GM23248 (cell line): ENCODE measurements at regions not wholly inside any gene's neighbourhood (a gene's known extent, or its start where the extent isn't known, plus 50 kb on each side); places are given as distances from the start of the nearest gene placed in this dataset.
A peak's percentile ranks its signal among the peaks of the same experiment; 100 is the strongest.

Experiments
- DNase-seq: peaks from one replicate; pipeline ENCODE4 v3.0.0-alpha.2; 2015
- H2AFZ ChIP-seq: fragments of 200-600 bp; sonication (generic); 2 replicates; pipeline ENCODE4 v1.6.1; 2016; ENCODE audit warnings: antibody characterized with exemption
- H3F3A ChIP-seq: fragments of 200-600 bp; sonication (generic); 2 replicates; pipeline ENCODE4 v1.6.1; 2016; ENCODE audit warnings: mild to moderate bottlenecking, antibody characterized with exemption, mixed run types; ENCODE audit not compliant: insufficient read depth
- H3K27ac ChIP-seq: fragments of 200-600 bp; sonication (generic); 2 replicates; pipeline ENCODE4 v1.5.1; 2016; ENCODE audit warnings: mild to moderate bottlenecking
- H3K27me3 ChIP-seq: fragments of 200-600 bp; sonication (generic); replicated peaks from 2 replicates; pipeline ENCODE4 v1.6.1; 2016; ENCODE audit warnings: mild to moderate bottlenecking; ENCODE audit not compliant: insufficient read depth
- H3K36me3 ChIP-seq: fragments of 200-600 bp; sonication (generic); 2 replicates; pipeline ENCODE4 v1.6.1; 2016; ENCODE audit warnings: low read depth, mild to moderate bottlenecking
- H3K4me1 ChIP-seq: fragments of 200-600 bp; sonication (generic); 2 replicates; pipeline ENCODE4 v1.6.1; 2016; ENCODE audit warnings: mild to moderate bottlenecking; ENCODE audit not compliant: insufficient read depth
- H3K4me2 ChIP-seq: fragments of 200-600 bp; sonication (generic); one replicate; pipeline ENCODE4 v1.6.1; 2016; ENCODE audit warnings: mild to moderate bottlenecking; ENCODE audit not compliant: unreplicated experiment
- H3K4me3 ChIP-seq: fragments of 200-600 bp; sonication (generic); 2 replicates; pipeline ENCODE4 v1.5.1; 2016; ENCODE audit warnings: mild to moderate bottlenecking
- H3K79me2 ChIP-seq: fragments of 200-600 bp; sonication (generic); 2 replicates; pipeline ENCODE4 v1.6.1; 2016; ENCODE audit warnings: mild to moderate bottlenecking; ENCODE audit not compliant: insufficient read depth
- H3K9ac ChIP-seq: fragments of 200-600 bp; sonication (generic); 2 replicates; pipeline ENCODE4 v1.6.1; 2016; ENCODE audit warnings: mild to moderate bottlenecking
- H3K9me2 ChIP-seq: fragments of 200-600 bp; sonication (generic); 2 replicates; pipeline ENCODE4 v1.6.1; 2016; ENCODE audit warnings: mixed run types, mild to moderate bottlenecking, moderate library complexity; ENCODE audit not compliant: insufficient read depth
- H3K9me3 ChIP-seq: fragments of 200-600 bp; sonication (generic); one replicate; pipeline ENCODE4 v1.6.1; 2017; ENCODE audit warnings: low read depth
- H4K20me1 ChIP-seq: fragments of 200-600 bp; sonication (generic); 2 replicates; pipeline ENCODE4 v1.6.0; 2016; ENCODE audit not compliant: insufficient read depth
- EZH2 ChIP-seq: fragments of 200-600 bp; sonication (generic); IDR thresholded peaks from 2 replicates; pipeline ENCODE4 v1.6.1; 2018; ENCODE audit warnings: antibody characterized with exemption, mild to moderate bottlenecking; ENCODE audit not compliant: insufficient read depth, poor library complexity, severe bottlenecking
- EZH2phosphoT487 ChIP-seq: fragments of 200-600 bp; sonication (generic); IDR thresholded peaks from 2 replicates; pipeline ENCODE4 v1.6.1; 2018; ENCODE audit warnings: antibody characterized with exemption, moderate library complexity, mild to moderate bottlenecking, low read depth; ENCODE audit not compliant: insufficient read depth
- WGBS, 2 experiments: methylation state at CpG; one replicate each; pipeline ENCODE4 v1.1.6; 2015 to 2017; ENCODE audit warnings: low lambda C conversion rate in 2 of 2, low coverage in 1 of 2; ENCODE audit errors: missing lambda C conversion rate in 2 of 2; 5-methylcytosine and 5-hydroxymethylcytosine counted together
- in situ Hi-C: fragments of 300-500 bp; cut with MboI; formaldehyde crosslinking; loops from 2 replicates; pipeline ENCODE4 v1.15.0; 2020

DNA sequence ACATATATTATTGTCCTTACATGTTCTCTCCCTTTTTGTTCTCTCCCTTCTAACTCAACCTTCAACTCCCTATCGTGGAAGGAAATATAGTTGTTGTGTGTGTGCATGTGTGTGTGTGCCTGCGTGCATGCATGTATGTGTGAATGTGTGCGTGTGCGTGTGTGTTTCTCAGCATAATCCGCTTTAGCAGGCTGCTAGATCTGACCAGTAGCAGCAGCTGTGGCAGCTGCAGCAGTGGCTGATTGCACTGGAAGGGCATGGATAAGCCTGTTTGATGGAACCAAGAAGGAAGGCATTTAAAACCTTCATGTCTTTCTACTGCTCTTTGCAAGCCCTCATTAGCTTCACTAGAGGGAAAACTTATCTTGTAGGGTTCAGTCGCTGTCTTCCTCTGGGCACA is 65.6 kb upstream of the IRF2BP2 start:
- no peaks in the 10 kb centered on the region for H3K79me2 ChIP-seq
- no peaks in the 10 kb centered on the region for H3K36me3 ChIP-seq
- peak overlapping the region; percentile 95 for H2AFZ ChIP-seq
- no peak overlapping the region for H3K27ac ChIP-seq
- in situ Hi-C loops: no loop called here
- H3K4me1 ChIP-seq: peaks cover 5% of the 10 kb centered on the region
- 96 to 97% methylated on average over 6 of the region's 6 CpGs for WGBS, 2 experiments
- DNase-seq: no peak
- no peaks in the 10 kb centered on the region for H4K20me1 ChIP-seq
- H3K9ac ChIP-seq: no peak overlapping the region
- peak overlapping the region; percentile 71 for H3K4me2 ChIP-seq
- H3K27me3 ChIP-seq: no peaks in the 10 kb centered on the region
- no peaks in the 10 kb centered on the region for H3F3A ChIP-seq
- H3K9me2 ChIP-seq: no peaks in the 10 kb centered on the region
- H3K4me3 ChIP-seq: no peak overlapping the region
- no peaks in the 10 kb centered on the region for H3K9me3 ChIP-seq
- no peak for TF ChIP-seq EZH2phosphoT487
- TF ChIP-seq EZH2: no peak

DNA sequence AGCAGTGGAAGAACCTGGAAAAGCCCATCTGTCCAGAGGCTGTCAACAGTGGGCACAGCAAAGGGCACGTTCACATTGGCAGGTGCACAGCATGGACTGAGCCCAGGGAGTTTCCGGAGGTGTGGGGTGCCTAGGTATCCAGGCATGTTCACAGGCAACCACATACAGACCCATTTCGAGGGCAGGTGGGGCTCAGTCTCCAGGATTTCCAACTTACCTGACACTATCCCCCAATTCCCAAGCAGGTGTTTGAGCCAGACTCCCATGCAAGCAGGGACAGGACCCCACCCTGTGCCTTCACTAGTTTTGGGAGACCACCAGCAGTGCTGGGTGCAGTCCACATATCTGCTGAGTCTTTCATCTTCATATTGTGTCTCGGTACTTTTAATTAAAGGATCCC is 65.0 kb upstream of the IRF2BP2 start:
- WGBS, 2 experiments: 73 to 77% methylated on average over 4 of the region's 4 CpGs
- H3K27ac ChIP-seq: no peak overlapping the region

DNA sequence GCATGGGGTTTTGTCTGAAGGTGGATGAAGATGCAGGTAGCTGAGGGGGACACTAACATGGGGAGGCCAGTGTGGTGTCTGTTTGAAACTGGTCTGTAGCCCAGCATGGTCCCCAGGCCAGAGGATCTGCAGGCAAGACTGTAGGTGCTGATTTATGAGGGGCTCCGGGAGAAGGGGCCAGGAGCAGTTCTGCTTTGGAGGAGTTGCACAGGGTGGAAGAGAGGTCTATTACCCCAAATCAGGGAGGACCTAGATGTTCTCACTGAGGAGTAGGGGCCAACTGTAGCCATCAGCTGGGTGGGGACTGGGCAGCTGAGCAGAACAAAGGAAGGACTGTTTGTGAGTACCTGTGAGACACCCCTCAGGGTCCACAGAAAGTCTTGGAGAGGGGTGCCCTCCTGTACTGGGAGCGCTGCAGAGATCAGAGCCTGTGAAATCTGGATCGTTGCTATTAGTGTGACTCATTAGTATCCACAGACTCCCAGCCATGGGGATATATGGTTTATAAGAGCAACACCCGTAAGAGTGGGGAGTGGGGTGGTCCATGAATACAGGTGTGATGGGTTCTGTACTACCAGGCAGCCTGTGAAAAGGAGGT is 64.3 kb upstream of the IRF2BP2 start:
- no peak overlapping the region for H3K9ac ChIP-seq
- no peak for DNase-seq
- no peaks in the 10 kb centered on the region for H3F3A ChIP-seq
- H2AFZ ChIP-seq: no peak overlapping the region
- H3K4me3 ChIP-seq: no peak overlapping the region
- 65 to 70% methylated on average over 4 of the region's 4 CpGs for WGBS, 2 experiments
- no peaks in the 10 kb centered on the region for H3K36me3 ChIP-seq
- H3K4me1 ChIP-seq: peaks cover 5% of the 10 kb centered on the region
- TF ChIP-seq EZH2phosphoT487 (no peak), EZH2 (no peak)
- H3K4me2 ChIP-seq: no peak overlapping the region
- H3K27me3 ChIP-seq: no peaks in the 10 kb centered on the region
- no peaks in the 10 kb centered on the region for H3K9me2 ChIP-seq
- in situ Hi-C loops: no loop called here
- H4K20me1 ChIP-seq: no peaks in the 10 kb centered on the region
- H3K9me3 ChIP-seq: no peaks in the 10 kb centered on the region
- no peaks in the 10 kb centered on the region for H3K79me2 ChIP-seq
- no peak overlapping the region for H3K27ac ChIP-seq

More for the DNA sequence above, 65.0 kb upstream of the IRF2BP2 start:
- H3K4me1 ChIP-seq: peaks cover 5% of the 10 kb centered on the region
- no peak for TF ChIP-seq EZH2phosphoT487
- no peak for TF ChIP-seq EZH2
- in situ Hi-C loops: no loop called here
- no peaks in the 10 kb centered on the region for H3F3A ChIP-seq
- no peak for DNase-seq
- no peak overlapping the region for H2AFZ ChIP-seq
- H3K36me3 ChIP-seq: no peaks in the 10 kb centered on the region
- H3K27me3 ChIP-seq: no peaks in the 10 kb centered on the region
- H3K79me2 ChIP-seq: no peaks in the 10 kb centered on the region
- no peak overlapping the region for H3K9ac ChIP-seq
- H4K20me1 ChIP-seq: no peaks in the 10 kb centered on the region
- H3K9me2 ChIP-seq: no peaks in the 10 kb centered on the region
- no peaks in the 10 kb centered on the region for H3K9me3 ChIP-seq
- H3K4me2 ChIP-seq: no peak overlapping the region
- no peak overlapping the region for H3K4me3 ChIP-seq

DNA sequence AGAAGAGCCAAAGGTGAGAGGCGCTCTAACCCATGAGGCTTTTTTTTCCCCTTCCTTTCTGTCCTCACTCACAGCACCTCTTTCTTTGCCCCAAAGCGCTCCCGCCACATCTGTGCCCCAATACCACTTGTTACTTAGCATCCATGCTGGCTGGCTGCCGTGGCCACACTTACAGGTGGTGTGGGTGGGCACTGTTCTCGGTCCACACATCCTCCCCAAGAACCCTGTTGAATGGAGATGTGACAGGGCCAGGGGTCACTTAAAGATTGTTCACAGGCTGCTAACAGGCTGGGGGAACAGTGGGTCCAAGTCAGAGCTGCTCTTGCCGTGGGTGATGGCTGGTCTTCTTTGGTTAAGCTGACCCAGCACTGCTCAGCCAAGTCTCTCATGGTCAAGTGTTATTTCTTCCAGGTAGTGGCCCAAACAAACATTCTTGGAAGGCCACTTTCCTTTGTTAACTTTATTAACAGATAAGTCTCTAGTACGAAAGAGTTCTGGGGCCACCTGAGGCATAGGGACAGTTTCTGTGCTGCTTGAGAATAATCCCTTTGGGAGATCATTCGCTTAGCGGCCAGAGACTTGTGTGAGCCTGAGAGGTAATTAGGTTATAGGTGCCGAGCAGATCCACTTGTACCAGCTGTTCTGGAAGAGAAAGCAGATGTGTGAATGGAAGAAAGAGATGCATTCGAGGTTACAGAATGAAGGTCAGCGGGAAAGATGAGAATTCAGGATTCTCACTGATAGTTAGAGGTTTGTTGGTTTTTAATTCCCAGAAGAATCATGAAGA is 62.6 kb upstream of the IRF2BP2 start:
- WGBS, 2 experiments: 87 to 89% methylated on average over 12 of the region's 12 CpGs

More for the DNA sequence above, 62.6 kb upstream of the IRF2BP2 start:
- Histone ChIP-seq H3K27ac (no peak overlapping the region), H3K9me2 (no peaks in the 10 kb centered on the region), H3K4me1 (peaks cover 5% of the 10 kb centered on the region), H3K79me2 (no peaks in the 10 kb centered on the region), H3K36me3 (no peaks in the 10 kb centered on the region), H3K9me3 (no peaks in the 10 kb centered on the region), H4K20me1 (no peaks in the 10 kb centered on the region), H3K4me3 (no peak overlapping the region), H2AFZ (no peak overlapping the region), H3K4me2 (no peak overlapping the region), H3K27me3 (no peaks in the 10 kb centered on the region), H3K9ac (no peak overlapping the region), H3F3A (no peaks in the 10 kb centered on the region)
- in situ Hi-C loops: no loop called here
- no peak for DNase-seq
- TF ChIP-seq EZH2: no peak
- TF ChIP-seq EZH2phosphoT487: no peak
